ENCODE measurements at regions not wholly inside any gene's neighbourhood (a gene's known extent, or its start where the extent isn't known, plus 50 kb on each side); places are given as distances from the start of the nearest gene placed in this dataset.

DNA sequence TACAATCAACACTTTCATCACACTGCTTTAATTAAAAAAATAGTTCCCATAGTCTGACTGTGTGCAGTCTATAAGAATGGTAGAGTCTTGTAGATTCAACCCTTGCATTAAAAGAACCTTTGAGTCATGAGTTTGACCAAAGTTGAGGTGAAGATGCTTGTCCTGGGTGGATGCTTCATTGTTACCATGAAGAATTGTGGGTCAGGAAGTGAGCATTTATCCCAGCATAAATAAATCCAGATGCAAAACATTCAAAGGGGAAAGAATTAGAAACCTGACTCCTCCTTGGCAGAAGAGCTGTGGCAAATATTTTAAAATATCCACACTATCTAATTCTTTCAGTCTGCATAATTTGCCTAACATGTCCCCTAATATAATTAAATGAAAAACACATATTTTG lies 72.9 kb upstream of the SPAG17 start:
- Histone ChIP-seq H3K27ac (no peak overlapping the region), H4K20me1 (ENCODE audit: insufficient read depth) (no peaks in the 10 kb centered on the region), H3K36me3 (ENCODE audit: insufficient read depth) (no peaks in the 10 kb centered on the region), H2AFZ (ENCODE audit: low read depth) (no peak overlapping the region), H3K4me3 (IDR thresholded peaks at IDR 0.05; ENCODE audit: insufficient read depth, low read depth, low read length) (no peak overlapping the region), H3K9ac (no peak overlapping the region), H3K27me3 (ENCODE audit: insufficient read depth, low read depth) (no peaks in the 10 kb centered on the region), H3K4me1 (ENCODE audit: low read depth, poor library complexity, severe bottlenecking) (no peaks in the 10 kb centered on the region), H3K4me2 (no peak overlapping the region), H3K79me2 (ENCODE audit: insufficient read depth, low read depth) (no peaks in the 10 kb centered on the region)
- TF ChIP-seq CTCF (conservative IDR thresholded peaks at IDR 0.05; ENCODE audit: low read depth, low read length), result no peak

DNA sequence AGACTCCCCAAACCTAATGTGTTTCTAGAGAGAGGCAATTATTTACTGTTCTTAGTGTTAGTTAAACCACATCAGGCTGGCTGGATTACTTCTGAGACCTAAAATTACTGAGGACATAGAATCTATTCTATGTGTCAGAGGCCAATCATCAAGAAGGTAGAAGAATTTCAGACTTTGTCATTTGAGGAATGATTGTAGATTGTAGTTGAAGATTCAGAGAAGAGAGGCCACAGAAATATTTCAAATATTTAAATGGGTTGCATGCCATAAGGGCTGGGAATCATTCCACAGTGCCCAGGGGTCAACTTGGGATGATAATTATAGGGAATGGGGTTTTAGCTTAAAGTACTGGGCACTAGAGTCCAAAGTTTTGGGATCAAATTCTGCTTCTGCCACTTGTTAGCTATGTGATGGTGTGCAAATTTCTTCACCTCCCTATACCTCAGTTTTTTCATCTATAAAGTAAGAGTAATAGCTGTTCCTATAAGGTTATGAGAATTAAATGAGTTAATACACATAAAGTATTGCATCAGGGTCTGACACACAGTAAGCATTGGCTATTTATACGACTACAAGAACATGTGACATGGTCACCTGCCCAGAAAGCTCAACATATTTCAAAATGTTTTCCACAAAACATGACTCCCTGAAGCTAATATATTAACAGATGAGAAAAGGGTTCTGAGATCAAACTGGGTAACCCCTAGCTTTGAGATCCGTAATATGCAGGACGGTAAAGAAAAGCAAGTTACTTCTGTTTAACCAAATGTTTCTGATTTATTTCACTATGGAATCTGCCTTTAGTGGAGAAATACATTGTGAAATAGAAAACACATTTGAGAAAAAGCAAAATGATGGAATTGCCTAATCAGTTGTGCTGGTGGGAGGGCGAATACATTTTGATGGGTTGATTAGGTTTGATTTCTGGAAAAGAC lies 69.7 kb upstream of the SPAG17 start:
- no peaks in the 10 kb centered on the region for H3K79me2 ChIP-seq (ENCODE audit: insufficient read depth, low read depth)
- H3K9ac ChIP-seq, result no peak overlapping the region
- H3K27me3 ChIP-seq (ENCODE audit: insufficient read depth, low read depth), result no peaks in the 10 kb centered on the region
- H3K4me2 ChIP-seq, result no peak overlapping the region
- H3K4me1 ChIP-seq (ENCODE audit: low read depth, poor library complexity, severe bottlenecking), result no peaks in the 10 kb centered on the region
- H4K20me1 ChIP-seq (ENCODE audit: insufficient read depth), result no peaks in the 10 kb centered on the region
- no peaks in the 10 kb centered on the region for H3K36me3 ChIP-seq (ENCODE audit: insufficient read depth)
- no peak overlapping the region for H2AFZ ChIP-seq (ENCODE audit: low read depth)
- H3K4me3 ChIP-seq (IDR thresholded peaks at IDR 0.05; ENCODE audit: insufficient read depth, low read depth, low read length), result no peak overlapping the region
- TF ChIP-seq CTCF (conservative IDR thresholded peaks at IDR 0.05; ENCODE audit: low read depth, low read length), result no peak
- H3K27ac ChIP-seq, result no peak overlapping the region

DNA sequence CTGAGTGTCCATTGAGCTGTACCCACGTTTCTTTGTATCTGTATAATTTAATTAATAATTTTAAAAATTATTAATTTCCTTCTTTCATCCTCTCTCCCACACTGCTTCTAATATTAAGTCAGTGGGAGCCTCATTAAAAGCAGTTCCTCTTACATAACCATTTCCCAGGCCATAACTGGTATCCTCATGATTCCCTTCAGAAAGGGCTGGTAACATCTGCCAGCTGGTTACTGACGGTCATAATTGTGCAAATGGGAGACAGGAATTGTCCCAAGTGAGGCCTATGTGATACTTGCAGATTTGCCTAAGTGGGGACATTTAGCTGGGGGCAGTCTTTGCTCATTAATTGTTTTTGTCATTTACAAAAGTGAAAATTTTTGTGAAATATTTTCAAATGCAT lies 69.0 kb upstream of the SPAG17 start:
- no peaks in the 10 kb centered on the region for H3K27me3 ChIP-seq (ENCODE audit: insufficient read depth, low read depth)

DNA sequence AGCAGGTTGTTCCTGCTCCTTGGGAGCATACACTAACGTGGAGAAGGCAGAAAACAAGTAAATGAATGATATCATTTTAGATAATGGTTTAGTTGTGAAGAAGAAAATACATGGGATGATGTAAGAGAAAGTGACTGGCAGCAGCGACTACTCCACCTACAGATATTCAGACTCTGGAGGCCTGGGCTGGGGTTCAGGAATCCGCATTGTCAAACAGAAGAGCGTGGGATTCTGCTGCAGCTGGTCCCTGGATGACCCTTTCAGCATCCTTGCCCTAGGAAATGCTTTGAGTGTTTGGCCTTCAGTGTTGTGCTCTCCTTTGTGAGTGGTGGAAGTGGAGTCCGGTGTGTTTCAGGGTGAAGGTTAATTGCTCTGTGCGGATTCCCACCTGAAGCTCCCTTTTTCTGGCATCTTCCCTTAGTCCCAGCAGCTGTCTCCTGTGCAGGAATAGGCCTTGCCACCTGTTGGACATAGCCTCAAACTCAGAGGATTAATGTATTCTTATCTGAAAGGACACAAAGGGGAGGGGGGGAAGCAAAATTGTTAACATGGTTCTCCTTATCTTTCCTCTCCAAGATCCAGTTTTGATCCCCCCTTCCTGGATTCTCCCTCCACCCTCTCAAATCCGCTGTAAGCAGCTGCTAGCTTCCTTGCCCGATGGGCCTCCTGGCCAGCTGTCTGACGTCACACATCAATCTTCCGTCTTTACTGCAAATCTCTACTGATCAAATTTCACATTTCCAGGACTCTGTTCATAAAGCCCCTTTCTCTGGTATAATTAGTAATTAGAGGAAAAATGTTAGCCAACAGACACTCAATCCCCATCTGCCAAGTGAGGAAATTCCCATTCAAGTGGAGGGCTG lies 68.3 kb upstream of the SPAG17 start:
- Histone ChIP-seq H3K27ac (no peak overlapping the region), H3K36me3 (ENCODE audit: insufficient read depth) (no peaks in the 10 kb centered on the region), H3K4me1 (ENCODE audit: low read depth, poor library complexity, severe bottlenecking) (no peaks in the 10 kb centered on the region), H3K4me2 (no peak overlapping the region), H3K27me3 (ENCODE audit: insufficient read depth, low read depth) (no peaks in the 10 kb centered on the region), H3K79me2 (ENCODE audit: insufficient read depth, low read depth) (no peaks in the 10 kb centered on the region), H4K20me1 (ENCODE audit: insufficient read depth) (no peaks in the 10 kb centered on the region), H2AFZ (ENCODE audit: low read depth) (no peak overlapping the region), H3K4me3 (IDR thresholded peaks at IDR 0.05; ENCODE audit: insufficient read depth, low read depth, low read length) (no peak overlapping the region), H3K9ac (no peak overlapping the region)
- TF ChIP-seq CTCF (conservative IDR thresholded peaks at IDR 0.05; ENCODE audit: low read depth, low read length), result no peak

More for the DNA sequence above, 69.0 kb upstream of the SPAG17 start:
- Histone ChIP-seq H3K79me2 (ENCODE audit: insufficient read depth, low read depth) (no peaks in the 10 kb centered on the region), H3K4me3 (IDR thresholded peaks at IDR 0.05; ENCODE audit: insufficient read depth, low read depth, low read length) (no peak overlapping the region), H3K4me2 (no peak overlapping the region), H4K20me1 (ENCODE audit: insufficient read depth) (no peaks in the 10 kb centered on the region), H3K4me1 (ENCODE audit: low read depth, poor library complexity, severe bottlenecking) (no peaks in the 10 kb centered on the region), H2AFZ (ENCODE audit: low read depth) (no peak overlapping the region), H3K36me3 (ENCODE audit: insufficient read depth) (no peaks in the 10 kb centered on the region), H3K27ac (no peak overlapping the region), H3K9ac (no peak overlapping the region)
- no peak for TF ChIP-seq CTCF (conservative IDR thresholded peaks at IDR 0.05; ENCODE audit: low read depth, low read length)
